ENCODE measurements at regions not wholly inside any gene's neighbourhood (a gene's known extent, or its start where the extent isn't known, plus 50 kb on each side); places are given as distances from the start of the nearest gene placed in this dataset.
"Not testable (repeated sequence)": the region's sequence is repeated elsewhere in the genome, so short reads cannot be mapped to it uniquely, and the experiment has no call there.

GRCh38 chr21:8987896-8988295 is 1533.5 kb upstream of the TPTE start:
- DNase-seq = not testable (repeated sequence)

GRCh38 chr21:8988696-8989095 is 1532.7 kb upstream of the TPTE start:
- DNase-seq = no peak

- DNase-seq = no peak
Observed at GRCh38 chr21:8989261-8989711, 1532.1 kb upstream of the TPTE start.

GRCh38 chr21:8989721-8990325 is 1531.6 kb upstream of the TPTE start:
- no peak for DNase-seq

- DNase-seq = no peak
Observed at GRCh38 chr21:8990326-8991087, 1530.9 kb upstream of the TPTE start.

GRCh38 chr21:8991088-8991907 is 1530.1 kb upstream of the TPTE start:
- no peak for DNase-seq

- no peak for DNase-seq
Observed at GRCh38 chr21:8991968-8992621, 1529.3 kb upstream of the TPTE start.

GRCh38 chr21:8992731-8993174 is 1528.6 kb upstream of the TPTE start:
- no peak for DNase-seq

- DNase-seq = no peak
Observed at GRCh38 chr21:8993284-8993942, 1528.0 kb upstream of the TPTE start.

- no peak for DNase-seq
Observed at GRCh38 chr21:8993943-8994639, 1527.3 kb upstream of the TPTE start.

- DNase-seq = no peak
Observed at GRCh38 chr21:8994640-8995511, 1526.5 kb upstream of the TPTE start.

- not testable (repeated sequence) for DNase-seq
Observed at GRCh38 chr21:8996487-8996968, 1524.9 kb upstream of the TPTE start.

GRCh38 chr21:8997011-8997440 is 1524.4 kb upstream of the TPTE start:
- DNase-seq = no peak

- DNase-seq = not testable (repeated sequence)
Observed at GRCh38 chr21:8997443-8998390, 1523.7 kb upstream of the TPTE start.

- DNase-seq = not testable (repeated sequence)
Observed at GRCh38 chr21:8998480-8998879, 1522.9 kb upstream of the TPTE start.

GRCh38 chr21:8998946-8999681 is 1522.3 kb upstream of the TPTE start:
- no peak for DNase-seq

- not testable (repeated sequence) for DNase-seq
Observed at GRCh38 chr21:9000132-9000531, 1521.3 kb upstream of the TPTE start.

- DNase-seq = not testable (repeated sequence)
Observed at GRCh38 chr21:9000671-9001070, 1520.7 kb upstream of the TPTE start.
